ENCODE measurements at regions not wholly inside any gene's neighbourhood (a gene's known extent, or its start where the extent isn't known, plus 50 kb on each side); places are given as distances from the start of the nearest gene placed in this dataset.
"Not testable (repeated sequence)": the region's sequence is repeated elsewhere in the genome, so short reads cannot be mapped to it uniquely, and the experiment has no call there.

DNA sequence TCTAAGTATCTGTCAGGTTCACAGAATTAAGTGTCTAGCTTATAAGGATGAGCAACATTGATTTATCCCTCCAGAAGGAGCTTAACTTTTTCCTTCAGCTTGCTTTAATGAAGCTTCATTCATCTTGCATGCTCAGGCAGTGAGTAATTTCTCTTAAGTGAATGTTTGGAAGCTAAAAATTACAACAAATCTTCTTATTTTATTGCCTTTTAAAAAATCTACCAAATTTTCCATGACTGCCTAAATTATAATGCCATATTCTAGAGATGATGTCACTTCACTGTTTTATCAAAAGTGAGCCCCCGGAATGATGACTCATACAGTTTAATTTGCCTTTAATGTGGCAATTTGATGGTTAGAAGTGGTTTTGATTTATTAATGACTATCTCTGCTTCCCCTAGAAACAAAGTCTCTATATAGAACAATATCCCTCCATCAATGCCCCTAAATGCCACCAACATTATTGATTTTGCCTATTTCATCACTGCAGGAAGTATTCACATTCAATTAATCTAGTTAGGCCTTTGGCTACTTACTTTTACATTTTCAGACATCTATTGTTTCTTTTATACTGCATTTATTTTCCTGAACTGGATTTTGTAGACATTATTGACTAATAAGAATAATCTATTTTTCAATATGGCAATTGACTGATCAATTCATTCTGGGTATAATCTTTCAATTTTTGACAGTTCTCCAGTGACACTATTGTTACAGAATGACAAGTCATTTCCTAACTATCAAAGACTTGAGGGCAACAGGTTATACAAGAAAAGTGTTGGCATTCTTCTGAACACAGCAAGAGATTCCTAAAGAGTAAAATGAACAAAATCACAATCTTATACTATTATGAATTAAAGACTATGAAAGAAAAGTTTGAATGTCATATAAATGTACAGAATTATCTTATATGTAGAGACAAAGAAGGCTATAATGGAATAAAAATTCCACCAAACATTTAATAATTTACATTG is 139.3 kb upstream of the ODAD2 start:
- no peak for DNase-seq (ENCODE audit: extremely low read depth, low read depth)

DNA sequence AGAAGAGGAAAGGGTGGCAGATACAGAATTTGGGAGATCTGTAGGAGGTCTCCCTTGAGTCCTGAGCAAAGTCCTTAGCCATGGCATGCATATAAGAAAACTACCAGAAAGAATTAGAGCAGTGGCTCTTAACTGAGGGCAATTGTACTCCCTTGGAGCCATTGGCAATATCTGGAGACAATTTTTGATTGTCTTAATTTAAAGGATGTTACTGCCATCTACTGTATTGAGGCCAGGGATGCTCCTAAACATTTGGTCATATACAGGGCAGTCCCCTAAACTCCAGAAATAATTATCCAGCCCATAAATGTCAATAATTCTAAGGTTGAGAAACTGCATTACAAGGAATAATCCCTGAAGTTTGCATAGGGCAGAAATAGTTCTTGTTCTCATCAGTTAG is 136.4 kb upstream of the ODAD2 start:
- no peak for DNase-seq (ENCODE audit: extremely low read depth, low read depth)

DNA sequence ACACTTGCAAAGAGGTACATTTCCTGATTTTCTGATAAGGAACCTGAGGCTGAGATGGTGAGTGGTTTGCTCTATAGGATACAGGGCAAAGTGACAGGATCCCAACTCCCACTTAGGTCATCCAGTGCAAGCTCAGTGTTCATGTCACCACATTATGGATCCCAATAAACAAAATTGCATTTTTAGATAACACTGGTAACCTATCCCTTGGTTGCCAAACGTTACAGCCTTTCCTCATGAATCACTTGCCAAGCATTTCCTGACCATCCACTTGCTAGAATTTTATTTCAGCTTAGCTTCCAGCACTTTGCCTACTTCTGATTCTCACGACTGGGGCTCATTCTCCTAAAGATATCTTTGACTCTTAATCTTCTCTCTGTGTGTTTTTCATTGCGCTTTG is 131.4 kb upstream of the ODAD2 start:
- no peak for DNase-seq (ENCODE audit: extremely low read depth, low read depth)

DNA sequence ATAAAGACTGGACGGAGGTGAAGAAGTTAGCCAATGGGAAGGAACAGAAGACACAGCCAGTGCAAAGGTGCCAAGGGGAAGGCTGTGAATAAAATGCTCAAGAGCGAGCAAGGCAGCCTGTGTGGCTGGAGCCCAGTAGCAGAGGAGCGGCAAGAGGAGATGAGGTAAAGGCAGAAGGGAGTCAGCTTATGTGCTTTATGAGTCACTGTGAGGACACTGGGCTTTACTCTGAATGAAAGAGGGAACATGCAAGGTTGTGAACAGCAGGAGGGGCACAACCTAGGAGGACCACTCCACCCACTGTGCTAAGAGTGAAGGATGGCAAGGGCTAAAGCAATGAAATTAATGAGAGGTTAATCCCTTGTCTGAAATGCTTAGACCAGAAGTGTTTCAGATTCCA is 129.0 kb upstream of the ODAD2 start:
- no peak for DNase-seq (ENCODE audit: extremely low read depth, low read depth)

DNA sequence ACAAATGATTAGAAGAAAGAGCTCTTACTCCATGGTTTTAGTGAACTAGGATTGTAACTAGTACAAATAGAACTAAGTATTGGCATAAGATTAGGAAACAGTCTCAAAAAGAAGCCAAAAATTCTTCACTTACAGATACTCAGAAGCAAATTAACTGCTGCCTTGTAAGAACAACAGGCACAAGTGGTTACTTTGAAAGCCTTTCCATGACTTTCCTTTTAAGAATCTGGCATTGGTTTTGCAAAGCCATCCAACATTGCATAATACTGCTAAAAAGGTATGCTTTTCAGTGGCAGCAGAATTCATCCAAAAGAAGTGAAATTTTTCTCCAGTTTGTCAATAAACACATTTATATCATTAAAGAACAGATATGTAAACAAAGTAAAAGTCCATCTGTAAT is 126.8 kb upstream of the ODAD2 start:
- DNase-seq (ENCODE audit: extremely low read depth, low read depth), result no peak

DNA sequence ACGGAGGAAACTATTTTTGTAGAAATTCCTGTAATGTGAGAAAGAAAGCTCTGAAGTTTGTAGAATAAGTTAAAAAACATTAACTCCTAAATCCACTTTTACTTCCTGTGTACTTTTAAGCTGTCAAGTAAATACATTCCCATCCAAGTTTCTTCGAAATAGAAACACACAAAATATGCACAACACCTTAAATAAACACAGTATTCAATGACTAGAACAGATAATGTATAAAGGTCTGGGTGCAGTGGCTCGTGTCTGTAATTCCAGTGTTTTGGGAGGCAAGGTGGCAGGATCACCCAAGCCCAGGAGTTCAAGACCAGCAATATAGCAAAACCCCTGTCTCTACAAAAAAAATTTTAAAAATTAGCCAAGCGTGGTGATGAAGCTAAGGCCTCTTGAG is 121.9 kb upstream of the ODAD2 start:
- no peak for DNase-seq (ENCODE audit: extremely low read depth, low read depth)

DNA sequence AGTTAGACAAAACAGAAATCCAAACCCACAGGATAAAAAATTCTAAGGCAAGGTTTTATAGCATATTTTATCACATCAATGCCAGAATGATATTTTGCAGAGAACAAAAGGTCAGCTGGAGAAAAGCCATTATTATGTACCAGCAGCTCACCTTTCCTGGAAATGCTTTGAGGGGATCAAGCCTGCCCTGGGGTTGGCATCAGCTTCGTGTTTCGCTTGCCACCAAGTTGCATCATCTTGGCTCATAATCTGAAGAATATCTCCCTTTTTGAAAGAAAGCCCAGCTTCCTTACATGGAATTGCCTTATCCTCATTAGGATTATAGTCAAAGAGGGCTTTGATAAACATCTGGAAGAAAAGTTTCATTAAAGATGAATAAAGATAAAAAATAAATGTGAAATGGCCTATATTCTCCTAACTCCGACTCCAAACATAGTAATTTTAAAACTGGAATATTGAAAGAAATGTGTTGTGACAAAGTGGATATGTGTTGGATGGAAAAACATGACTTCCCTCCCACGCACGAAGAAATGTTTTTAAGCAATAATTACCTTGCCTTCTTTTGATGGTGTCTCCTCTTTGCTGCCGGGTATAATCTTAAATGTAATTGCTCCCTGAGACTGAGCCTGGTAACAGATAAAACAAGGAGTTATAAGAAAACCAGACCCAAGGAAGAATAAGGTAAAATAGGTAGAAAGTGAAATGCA is 121.3 kb upstream of the ODAD2 start:
- peak; percentile 2 for DNase-seq (ENCODE audit: extremely low read depth, low read depth)

DNA sequence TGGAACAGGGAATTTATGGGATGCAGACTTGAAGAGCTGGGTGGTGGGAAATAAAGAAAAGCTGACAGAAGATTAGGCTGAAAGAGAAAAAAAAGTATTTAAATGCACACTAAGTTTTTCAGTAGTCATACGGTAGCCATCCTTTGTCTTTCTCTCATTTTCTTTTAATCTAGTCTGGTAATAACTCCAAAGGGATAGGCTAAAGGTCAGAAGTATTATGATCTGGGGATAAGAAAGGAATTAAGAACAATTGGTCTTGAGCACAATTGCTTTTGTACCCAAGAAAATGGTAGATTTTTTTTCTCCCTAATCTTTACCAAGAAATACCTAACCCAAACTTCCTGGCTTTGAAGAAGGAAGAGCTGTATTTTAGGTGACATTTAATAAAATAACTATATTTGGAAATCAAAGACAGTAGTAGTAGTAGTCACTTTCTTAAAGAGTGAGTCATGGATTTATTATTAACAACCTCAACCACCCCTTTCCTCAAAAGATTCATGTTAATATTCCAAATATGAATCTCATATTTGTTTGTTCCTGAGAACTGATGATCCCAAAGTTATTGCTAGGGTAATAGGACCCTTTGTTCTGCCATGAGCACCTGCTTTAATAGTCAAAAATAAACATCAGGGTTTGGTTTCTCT is 120.2 kb upstream of the ODAD2 start:
- DNase-seq (ENCODE audit: extremely low read depth, low read depth), result no peak

DNA sequence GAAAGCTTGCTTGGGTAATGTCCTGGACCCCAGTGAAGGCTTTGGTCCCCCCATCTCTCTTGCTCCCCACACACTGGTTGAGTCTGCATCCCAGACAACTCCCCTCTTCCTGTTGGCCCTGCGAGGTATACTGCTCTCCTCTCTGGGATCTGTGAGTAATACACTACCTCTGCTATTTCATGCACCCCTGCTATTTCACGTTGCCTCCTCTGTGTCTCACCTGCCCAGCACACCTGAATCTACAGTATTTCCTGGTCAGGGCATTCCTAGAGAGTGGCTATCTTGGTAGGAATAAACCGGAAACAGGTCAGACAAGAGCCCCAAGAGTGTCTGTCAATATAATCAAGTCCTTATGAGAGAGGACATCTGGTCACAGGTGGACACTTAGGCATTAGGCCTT is 114.3 kb upstream of the ODAD2 start:
- no peak for DNase-seq (ENCODE audit: extremely low read depth, low read depth)

DNA sequence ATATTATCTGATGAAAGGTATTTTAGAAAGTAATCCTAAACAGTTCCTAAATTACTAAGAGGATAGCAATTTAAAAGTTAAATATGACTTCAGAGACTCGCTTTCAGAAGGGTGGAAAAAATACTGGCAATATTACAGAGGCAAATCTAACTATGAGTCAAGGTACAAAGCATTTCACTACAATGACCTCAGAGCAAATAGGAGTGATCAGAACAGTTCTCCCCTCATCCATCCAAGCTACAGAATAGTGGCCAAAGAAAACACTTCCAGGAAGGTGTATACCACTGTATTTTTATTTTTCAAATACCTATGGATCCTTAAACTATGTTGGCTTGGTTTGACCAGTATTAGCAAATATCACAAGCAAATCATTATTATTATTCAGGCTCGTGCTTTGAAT is 112.8 kb upstream of the ODAD2 start:
- DNase-seq (ENCODE audit: extremely low read depth, low read depth), result no peak

DNA sequence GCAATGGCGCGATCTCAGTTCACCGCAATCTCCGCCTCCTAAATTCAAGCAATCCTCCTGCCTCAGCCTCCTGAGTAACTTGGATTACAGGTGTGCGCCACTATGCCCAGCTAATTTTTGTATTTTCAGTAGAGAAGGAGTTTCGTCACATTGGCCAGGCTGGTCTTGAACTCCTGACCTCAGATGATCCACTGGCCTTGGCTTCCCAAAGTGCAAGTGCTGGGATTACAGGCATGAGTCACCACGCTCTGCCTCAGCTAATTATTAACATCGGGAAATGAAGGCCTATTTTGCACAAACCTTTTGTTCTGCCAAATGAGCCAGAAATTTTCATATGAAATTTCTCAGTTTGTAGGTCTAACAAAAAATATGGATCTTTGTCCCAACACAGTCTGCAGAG is 106.7 kb upstream of the ODAD2 start:
- DNase-seq (ENCODE audit: extremely low read depth, low read depth), result no peak

DNA sequence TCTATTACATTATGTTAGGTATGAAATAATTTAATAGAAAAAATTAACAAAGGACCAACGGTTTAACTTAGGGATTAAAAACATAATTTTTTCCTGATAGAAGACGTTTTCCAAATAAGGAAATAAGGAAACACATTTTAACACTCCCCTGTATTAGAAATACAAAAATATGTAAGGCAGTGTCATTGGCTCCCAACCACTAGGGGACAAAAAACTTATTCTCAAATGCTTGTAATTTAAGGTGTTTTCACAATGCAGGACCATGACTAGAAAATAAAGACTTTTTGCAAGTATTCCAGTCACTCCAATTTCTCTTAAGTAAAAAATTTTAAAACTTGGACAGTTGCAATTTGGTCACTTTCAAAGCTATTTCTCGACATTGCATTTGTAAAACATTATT is 98.8 kb upstream of the ODAD2 start:
- no peak for DNase-seq (ENCODE audit: extremely low read depth, low read depth)

DNA sequence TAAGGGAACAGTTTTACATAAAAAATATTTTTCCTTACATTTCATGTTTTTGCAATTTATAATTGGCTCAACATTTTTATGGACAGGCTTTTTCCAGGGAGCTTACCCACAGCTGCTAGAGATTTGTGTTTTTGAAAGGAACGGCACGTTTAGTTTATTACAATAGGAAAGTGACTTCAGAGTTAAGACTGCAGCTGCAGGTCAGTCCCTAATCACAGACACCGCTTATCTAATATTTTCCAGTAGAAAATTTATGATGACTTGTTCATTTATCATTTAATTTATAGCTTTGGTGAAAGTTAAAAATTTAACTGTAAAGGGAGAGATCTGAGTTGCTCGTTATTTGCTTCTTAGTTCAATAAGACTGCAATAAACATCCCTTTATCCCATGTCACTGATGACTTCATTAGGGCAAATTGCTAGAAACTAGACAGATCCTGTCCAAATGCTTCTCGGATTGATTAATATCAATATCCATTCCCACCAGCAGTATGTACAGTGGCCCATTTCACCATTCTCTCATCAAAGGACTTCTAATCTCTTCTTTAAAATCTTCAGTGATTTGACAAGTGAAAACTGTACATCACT is 97.0 kb upstream of the ODAD2 start:
- DNase-seq (ENCODE audit: extremely low read depth, low read depth), result no peak

DNA sequence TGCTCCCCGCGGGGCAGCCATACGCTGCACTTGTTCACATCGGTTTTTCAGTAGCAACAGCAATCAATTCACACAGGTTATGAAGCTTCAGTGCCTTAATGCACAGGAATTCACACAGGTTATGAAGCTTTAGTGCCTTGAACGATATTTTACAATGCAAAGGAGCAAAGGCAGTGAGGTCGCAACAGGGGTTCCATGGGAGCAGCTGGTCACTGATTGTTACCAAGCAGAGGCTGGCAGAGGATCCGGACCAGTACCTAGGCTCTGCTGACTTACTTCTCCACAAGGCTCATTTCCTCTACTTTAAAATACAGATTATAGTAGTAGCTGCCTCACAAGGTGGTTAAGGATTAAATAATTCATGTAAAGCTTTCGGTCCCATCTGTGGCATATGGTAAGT is 95.2 kb upstream of the ODAD2 start:
- DNase-seq (ENCODE audit: extremely low read depth, low read depth), result no peak

DNA sequence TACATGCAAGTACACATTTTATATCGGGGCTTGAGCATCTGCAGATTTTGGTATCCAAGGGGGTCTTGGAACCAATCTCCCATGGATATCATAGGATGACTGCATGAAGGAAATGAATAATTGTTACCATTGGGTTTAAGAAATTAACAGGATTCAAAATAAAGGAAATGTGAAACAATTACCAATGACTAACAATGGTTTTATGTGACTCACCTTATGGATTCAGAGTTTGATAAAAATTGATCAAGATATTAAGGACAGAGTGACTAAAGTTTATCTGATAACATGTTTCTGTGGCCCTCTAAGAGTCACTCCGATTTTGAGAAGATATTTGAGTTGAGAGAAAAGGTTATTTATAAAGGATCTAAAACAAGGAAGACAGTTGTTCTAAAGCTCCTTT is 93.0 kb upstream of the ODAD2 start:
- no peak for DNase-seq (ENCODE audit: extremely low read depth, low read depth)

DNA sequence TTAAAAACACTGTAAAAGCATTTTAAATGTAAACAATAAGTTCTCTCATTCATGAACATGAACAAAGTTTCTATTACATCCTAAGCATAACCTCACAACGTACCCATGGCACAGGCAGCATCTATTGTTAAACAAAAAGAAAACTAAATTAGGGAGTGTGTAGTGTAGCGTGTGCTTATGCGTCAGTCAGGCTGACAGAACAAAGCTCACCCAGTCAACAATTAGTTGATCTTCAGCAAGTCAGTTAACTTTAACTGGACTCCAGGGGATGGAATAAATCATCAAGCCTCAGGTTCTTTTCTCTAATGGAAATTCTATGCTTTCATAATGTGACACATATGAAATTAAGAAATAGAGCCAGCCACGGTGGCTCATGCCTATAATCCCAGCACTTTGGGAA is 91.6 kb upstream of the ODAD2 start:
- no peak for DNase-seq (ENCODE audit: extremely low read depth, low read depth)

DNA sequence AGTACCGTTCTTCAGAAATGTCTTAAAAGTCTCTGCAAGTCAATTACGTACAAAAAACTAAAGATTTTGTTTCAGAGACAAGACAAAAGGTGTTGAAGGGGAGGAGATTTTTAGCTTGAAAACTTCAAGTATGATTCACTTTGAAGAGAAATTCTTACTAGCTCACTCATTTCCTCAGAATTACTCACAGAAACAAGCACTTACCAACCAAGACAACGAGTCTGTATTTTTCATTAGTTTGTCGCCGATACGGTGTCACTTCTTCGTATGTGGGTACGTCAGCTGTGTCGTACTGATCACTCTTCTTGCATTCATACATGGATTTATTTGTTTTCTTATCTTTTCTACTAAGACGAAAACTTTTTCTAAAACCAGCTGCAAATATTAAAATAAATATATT is 90.6 kb upstream of the ODAD2 start:
- DNase-seq (ENCODE audit: extremely low read depth, low read depth), result peak; percentile 5

DNA sequence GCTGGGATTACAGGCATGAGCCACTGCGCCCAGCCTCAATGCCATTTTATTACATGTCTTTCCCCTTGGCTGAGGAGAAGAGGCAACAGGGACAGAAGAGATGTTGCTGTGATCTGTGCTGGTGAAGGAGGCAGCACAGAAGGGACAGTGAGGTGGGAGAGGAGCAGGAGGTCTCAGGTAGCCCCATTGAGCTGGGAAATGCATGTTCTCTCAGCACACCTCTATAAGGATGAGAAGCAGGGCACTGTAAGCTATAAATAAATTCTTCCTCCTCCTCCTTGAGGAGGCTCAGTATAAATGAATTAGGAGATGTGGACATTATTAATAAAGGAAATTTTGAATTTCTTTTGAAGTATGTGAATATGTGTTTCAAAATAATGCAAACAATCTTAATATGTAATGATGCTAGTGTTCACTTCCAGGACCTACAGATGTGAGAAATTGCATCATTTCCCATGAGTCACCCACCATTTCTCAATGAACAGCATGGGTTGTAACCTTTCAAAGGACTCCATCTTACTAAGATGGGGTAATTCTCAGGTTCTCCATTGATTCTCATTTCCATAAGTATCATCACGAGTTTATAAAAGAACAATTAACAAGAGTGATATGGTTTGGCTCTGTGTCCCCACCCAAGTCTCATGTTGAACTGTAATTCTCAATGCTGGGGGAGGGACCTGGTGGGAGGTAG is 88.9 kb upstream of the ODAD2 start:
- DNase-seq (ENCODE audit: extremely low read depth, low read depth), result peak; percentile 32

DNA sequence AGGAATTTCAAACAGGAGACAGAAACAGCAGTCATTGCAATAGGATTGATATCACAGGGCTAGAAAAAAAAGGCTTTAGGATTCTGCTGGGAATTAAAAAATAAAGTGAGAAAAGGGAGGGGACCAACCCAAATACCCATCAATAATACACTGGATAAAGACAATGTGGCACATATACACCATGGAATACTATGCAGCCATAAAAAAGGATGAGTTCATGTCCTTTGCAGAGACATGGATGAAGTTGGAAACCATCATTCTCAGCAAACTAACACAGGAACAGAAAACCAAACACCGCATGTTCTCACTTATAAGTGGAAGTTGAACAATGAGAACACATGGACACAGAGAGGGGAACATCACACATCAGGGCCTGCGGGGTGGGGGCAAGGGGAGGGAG is 86.9 kb upstream of the ODAD2 start:
- DNase-seq (ENCODE audit: extremely low read depth, low read depth), result not testable (repeated sequence)

DNA sequence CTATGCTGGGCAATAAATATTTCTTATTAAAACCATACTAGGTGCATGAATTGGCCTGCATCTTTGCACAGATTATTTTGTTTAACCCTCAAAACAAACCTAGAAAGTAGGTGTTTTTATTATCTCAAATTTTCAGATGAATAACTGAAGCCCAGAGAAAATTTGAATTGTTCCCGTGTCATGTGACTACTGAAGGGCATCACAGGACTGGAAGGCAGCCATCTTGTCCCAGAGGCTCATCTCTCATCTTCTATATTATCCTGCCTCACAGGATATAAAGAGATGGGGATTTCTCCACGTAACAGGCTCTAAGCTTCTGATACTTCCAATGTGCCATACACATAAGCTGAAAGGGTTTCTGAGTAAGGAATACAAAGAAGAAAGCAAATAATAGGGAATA is 84.0 kb upstream of the ODAD2 start:
- no peak for DNase-seq (ENCODE audit: extremely low read depth, low read depth)

DNA sequence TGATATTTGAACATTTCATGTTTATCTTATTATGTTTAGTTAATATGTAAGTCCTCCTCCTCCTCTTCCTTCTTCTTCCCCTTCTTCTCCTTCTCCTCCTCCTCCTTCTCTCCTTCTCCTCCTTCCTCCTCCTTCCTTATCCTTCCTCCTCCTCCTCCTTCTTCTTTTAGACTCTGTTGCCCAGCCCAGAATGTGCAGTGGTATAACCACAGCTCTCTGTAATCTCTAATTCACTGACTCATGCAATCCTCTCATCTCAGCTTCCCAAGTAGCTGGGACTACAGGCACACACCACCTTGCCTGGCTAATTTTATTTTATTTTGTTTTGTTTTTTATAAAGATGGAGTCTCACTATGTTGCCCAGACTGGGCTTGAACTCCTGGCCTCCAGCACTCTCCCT is 83.4 kb upstream of the ODAD2 start:
- no peak for DNase-seq (ENCODE audit: extremely low read depth, low read depth)

All from NCI-H460 (cell line).